IPS-15b (cell line): ENCODE measurements at regions not wholly inside any gene's neighbourhood (a gene's known extent, or its start where the extent isn't known, plus 50 kb on each side); places are given as distances from the start of the nearest gene placed in this dataset.
"Not testable (repeated sequence)": the region's sequence is repeated elsewhere in the genome, so short reads cannot be mapped to it uniquely, and the experiment has no call there.

ENCODE experiments used
- H3K27me3 ChIP-seq: one replicate; pipeline ENCODE4 v1.6.1; 2013; ENCODE audit warnings: low read length; ENCODE audit not compliant: control insufficient read depth, insufficient read depth
- H3K36me3 ChIP-seq: one replicate; pipeline ENCODE4 v1.6.1; 2013; ENCODE audit warnings: low read length; ENCODE audit not compliant: control insufficient read depth, insufficient read depth
- H3K4me1 ChIP-seq: one replicate; pipeline ENCODE4 v1.6.1; 2013; ENCODE audit warnings: mild to moderate bottlenecking, low read length; ENCODE audit not compliant: control insufficient read depth, insufficient read depth
- H3K4me3 ChIP-seq: one replicate; pipeline ENCODE4 v1.5.1; 2013; ENCODE audit warnings: low read depth, low read length
- H3K9ac ChIP-seq: one replicate; pipeline ENCODE4 v1.6.1; 2013; ENCODE audit warnings: low read depth, mild to moderate bottlenecking, low read length
- H3K9me3 ChIP-seq: one replicate; pipeline ENCODE4 v1.6.1; 2013; ENCODE audit warnings: mild to moderate bottlenecking, low read length; ENCODE audit not compliant: control insufficient read depth, insufficient read depth

GRCh38 chr16:5750439-5750838, 652.8 kb upstream of the EEF2KMT start:
- H3K9ac ChIP-seq, H3K9me3 ChIP-seq, H3K4me3 ChIP-seq, H3K27me3 ChIP-seq, H3K36me3 ChIP-seq: not testable (repeated sequence)
- peaks cover 22% of the 10 kb centered on the region for H3K4me1 ChIP-seq

- Histone ChIP-seq H3K4me3 (no peak overlapping the region), H3K4me1 (no peaks in the 10 kb centered on the region), H3K27me3 (no peaks in the 10 kb centered on the region), H3K36me3 (no peaks in the 10 kb centered on the region), H3K9me3 (no peaks in the 10 kb centered on the region), H3K9ac (no peak overlapping the region)
Observed at GRCh38 chr16:5738586-5738985, 641.0 kb upstream of the EEF2KMT start.

GRCh38 chr16:5736209-5736930, 638.8 kb upstream of the EEF2KMT start:
- no peak overlapping the region for H3K9ac ChIP-seq
- H3K9me3 ChIP-seq: no peaks in the 10 kb centered on the region
- no peak overlapping the region for H3K4me3 ChIP-seq
- H3K27me3 ChIP-seq: no peaks in the 10 kb centered on the region
- no peaks in the 10 kb centered on the region for H3K4me1 ChIP-seq
- no peaks in the 10 kb centered on the region for H3K36me3 ChIP-seq

DNA sequence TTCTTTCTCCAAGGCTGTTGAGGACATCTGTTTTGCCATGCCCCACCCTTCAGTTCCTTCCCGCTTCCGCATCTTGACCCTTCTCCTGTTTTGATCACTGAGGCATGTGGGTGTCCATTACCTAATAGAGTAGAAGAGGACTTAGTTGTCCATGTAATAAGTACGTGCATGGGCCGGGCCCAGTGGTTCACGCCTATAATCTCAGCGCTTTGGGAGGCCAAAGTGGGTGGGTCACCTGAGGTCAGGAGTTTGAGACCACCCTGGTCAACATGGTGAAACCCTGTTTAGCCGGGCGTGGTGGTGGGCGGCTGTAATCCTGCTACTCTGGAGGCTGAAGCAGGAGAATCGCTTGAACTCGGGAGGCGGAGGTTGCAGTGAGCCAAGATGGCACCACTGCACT, 637.8 kb upstream of the EEF2KMT start:
- H3K9me3 ChIP-seq: no peaks in the 10 kb centered on the region
- no peaks in the 10 kb centered on the region for H3K27me3 ChIP-seq
- no peaks in the 10 kb centered on the region for H3K36me3 ChIP-seq
- H3K4me3 ChIP-seq: no peak overlapping the region
- H3K4me1 ChIP-seq: no peaks in the 10 kb centered on the region
- H3K9ac ChIP-seq: no peak overlapping the region

DNA sequence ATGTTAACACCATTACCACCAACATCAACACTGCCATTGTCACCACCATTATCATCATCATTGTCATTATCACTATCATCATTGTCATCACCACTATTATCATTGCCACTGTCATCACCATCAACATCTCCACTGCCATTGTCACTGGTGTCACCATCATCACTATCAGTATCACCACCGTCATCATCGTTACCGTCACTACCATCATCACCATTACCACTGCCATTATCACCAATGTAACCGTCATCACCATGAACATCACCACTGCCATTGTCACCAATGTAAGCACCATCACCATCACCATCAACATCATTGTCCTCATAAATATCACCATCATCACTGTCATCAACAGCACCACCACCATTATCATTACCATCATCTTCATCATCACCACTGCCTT, 633.2 kb upstream of the EEF2KMT start:
- Histone ChIP-seq H3K4me1 (no peaks in the 10 kb centered on the region), H3K36me3 (no peaks in the 10 kb centered on the region), H3K9ac (no peak overlapping the region), H3K9me3 (no peaks in the 10 kb centered on the region), H3K27me3 (no peaks in the 10 kb centered on the region), H3K4me3 (no peak overlapping the region)

DNA sequence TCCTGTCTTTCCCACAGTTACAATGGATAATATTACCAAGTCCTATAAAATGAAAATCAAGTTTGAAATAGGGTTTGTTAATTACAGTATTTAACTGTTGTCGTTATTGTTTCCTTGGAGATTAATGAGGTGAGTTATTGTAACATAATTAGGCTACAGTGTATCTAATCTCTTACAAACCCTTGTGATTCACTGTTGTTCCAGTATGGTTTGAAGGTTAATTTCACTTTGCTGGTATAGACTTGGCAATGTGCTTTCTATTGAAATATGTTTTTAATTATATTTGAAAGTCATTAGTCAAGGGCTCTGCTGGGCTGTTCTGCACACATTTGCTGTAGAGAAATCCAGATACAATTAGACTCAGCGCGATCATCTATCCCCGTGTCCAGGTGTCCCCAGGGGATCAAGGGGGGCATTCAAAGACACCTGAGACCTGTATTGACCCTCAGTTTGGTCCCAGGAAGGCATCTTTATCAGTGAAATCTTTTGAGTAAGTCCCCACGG, 624.6 kb upstream of the EEF2KMT start:
- H3K4me3 ChIP-seq: no peak overlapping the region
- no peaks in the 10 kb centered on the region for H3K36me3 ChIP-seq
- no peaks in the 10 kb centered on the region for H3K27me3 ChIP-seq
- no peaks in the 10 kb centered on the region for H3K4me1 ChIP-seq
- H3K9me3 ChIP-seq: no peaks in the 10 kb centered on the region
- no peak overlapping the region for H3K9ac ChIP-seq

DNA sequence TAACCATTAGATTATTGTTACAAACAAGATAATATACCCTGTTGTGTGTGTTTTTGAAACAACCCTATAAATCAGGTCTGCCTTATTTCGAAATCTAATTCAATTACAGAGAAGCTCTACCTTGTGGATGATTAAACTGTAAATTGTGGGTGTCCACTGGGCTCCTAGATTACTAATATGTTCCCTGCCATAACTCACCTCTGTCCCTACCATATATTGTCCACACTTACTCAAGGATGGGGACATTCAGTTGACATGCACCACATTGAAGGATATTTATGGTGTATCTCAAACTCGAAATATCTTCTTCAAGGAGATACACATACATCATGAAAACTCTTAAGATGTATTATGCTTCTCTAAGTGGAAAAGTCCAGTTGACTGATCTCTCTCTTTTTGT, 617.6 kb upstream of the EEF2KMT start:
- H3K4me3 ChIP-seq: no peak overlapping the region
- no peaks in the 10 kb centered on the region for H3K9me3 ChIP-seq
- no peak overlapping the region for H3K9ac ChIP-seq
- H3K4me1 ChIP-seq: no peaks in the 10 kb centered on the region
- H3K27me3 ChIP-seq: no peaks in the 10 kb centered on the region
- H3K36me3 ChIP-seq: no peaks in the 10 kb centered on the region

DNA sequence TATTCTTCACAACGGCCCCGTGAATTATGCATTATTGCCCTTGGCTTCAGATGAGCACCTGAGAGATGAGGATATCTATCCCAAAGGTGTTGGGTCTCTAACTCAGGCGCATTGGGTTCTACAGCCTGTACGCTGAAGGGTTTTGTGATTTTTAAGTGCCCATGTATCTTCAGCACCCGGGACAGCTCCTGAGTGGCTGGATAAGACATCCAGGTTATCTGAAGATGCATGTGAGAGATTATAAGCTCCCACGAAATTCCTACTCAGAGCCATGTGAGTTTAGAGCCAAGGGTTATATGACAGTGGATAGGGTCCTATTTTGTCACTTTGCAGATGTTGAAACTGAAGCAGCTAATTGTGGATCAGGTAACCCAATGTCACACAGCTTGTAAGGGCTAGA, 612.3 kb upstream of the EEF2KMT start:
- H3K4me1 ChIP-seq: no peaks in the 10 kb centered on the region
- H3K27me3 ChIP-seq: no peaks in the 10 kb centered on the region
- no peak overlapping the region for H3K9ac ChIP-seq
- no peaks in the 10 kb centered on the region for H3K9me3 ChIP-seq
- no peaks in the 10 kb centered on the region for H3K36me3 ChIP-seq
- no peak overlapping the region for H3K4me3 ChIP-seq

DNA sequence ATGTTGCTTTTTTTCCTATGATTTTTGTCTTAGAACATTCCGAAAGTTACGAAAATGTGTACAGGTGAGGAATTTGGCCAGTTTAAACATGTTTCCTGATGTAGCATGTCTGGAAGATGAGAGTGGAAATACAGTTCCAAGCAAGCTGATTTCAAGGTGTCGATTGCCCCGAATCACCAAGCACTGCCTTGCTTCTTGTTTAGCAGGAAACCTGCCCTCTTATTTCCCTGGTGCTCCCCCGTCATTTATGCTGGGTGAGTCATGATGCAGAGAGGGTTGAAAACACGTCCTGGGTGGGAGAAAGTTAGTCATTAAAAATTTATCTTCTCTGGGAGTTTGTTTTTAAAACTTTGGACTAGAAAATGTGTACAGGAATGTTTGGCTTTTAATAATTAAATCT, 608.6 kb upstream of the EEF2KMT start:
- no peaks in the 10 kb centered on the region for H3K36me3 ChIP-seq
- H3K9ac ChIP-seq: no peak overlapping the region
- no peaks in the 10 kb centered on the region for H3K4me1 ChIP-seq
- no peak overlapping the region for H3K4me3 ChIP-seq
- no peaks in the 10 kb centered on the region for H3K9me3 ChIP-seq
- no peaks in the 10 kb centered on the region for H3K27me3 ChIP-seq

DNA sequence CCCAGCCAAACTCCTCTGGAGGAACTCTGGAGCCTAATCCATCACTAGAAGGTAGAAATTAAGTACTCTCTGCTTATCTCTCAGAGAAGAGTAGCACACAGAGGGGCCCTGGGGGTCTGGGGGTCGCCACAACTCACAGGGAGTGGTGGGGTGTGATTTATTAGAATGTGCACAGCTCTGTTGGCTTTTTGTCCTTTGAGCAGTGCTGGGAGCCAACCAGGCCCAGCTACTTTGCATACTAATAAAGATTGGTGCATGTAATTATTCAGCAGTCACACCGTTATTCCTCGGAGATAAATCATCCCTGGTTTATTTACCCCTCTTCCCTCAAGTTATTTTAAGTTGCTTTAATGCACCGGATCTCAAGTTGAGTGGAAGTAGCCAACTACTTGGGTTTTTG, 606.7 kb upstream of the EEF2KMT start:
- H3K4me3 ChIP-seq: no peak overlapping the region
- no peaks in the 10 kb centered on the region for H3K27me3 ChIP-seq
- no peaks in the 10 kb centered on the region for H3K36me3 ChIP-seq
- no peaks in the 10 kb centered on the region for H3K9me3 ChIP-seq
- H3K9ac ChIP-seq: no peak overlapping the region
- no peaks in the 10 kb centered on the region for H3K4me1 ChIP-seq

- no peaks in the 10 kb centered on the region for H3K4me1 ChIP-seq
Observed at GRCh38 chr16:5693426-5693825, 595.8 kb upstream of the EEF2KMT start.

DNA sequence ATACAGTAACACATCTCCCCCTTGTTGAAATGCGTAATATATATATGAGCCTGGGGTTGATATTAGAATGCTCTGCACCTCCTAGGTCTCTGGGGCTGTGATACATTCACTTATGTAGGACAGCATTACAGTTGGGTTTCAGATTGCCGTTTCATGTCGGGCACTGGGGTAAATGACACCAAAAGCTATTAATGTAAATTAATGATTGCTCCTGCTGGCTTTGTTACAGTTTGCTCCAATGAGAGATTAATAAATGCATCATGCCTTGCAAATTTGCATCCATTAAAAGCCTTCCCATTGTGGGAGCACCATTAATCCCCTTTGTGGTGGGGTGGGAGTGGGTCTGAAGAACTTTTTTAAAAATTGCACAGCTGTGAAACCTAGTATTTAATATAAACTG, 584.4 kb upstream of the EEF2KMT start:
- no peak overlapping the region for H3K9ac ChIP-seq
- no peaks in the 10 kb centered on the region for H3K4me1 ChIP-seq
- no peak overlapping the region for H3K4me3 ChIP-seq
- H3K36me3 ChIP-seq: no peaks in the 10 kb centered on the region
- H3K27me3 ChIP-seq: no peaks in the 10 kb centered on the region
- no peaks in the 10 kb centered on the region for H3K9me3 ChIP-seq

More at GRCh38 chr16:5693426-5693825, 595.8 kb upstream of the EEF2KMT start:
- no peak overlapping the region for H3K9ac ChIP-seq
- no peaks in the 10 kb centered on the region for H3K27me3 ChIP-seq
- H3K9me3 ChIP-seq: no peaks in the 10 kb centered on the region
- no peak overlapping the region for H3K4me3 ChIP-seq
- no peaks in the 10 kb centered on the region for H3K36me3 ChIP-seq
